Panc1 (cell line): ENCODE measurements at regions not wholly inside any gene's neighbourhood (a gene's known extent, or its start where the extent isn't known, plus 50 kb on each side); places are given as distances from the start of the nearest gene placed in this dataset.

Source experiments
- SIN3A ChIP-seq: IDR thresholded peaks from 2 replicates; pipeline ENCODE4 v1.6.1; 2012; ENCODE audit warnings: low read depth, mild to moderate bottlenecking, low read length, moderate library complexity, borderline replicate concordance; ENCODE audit not compliant: insufficient read depth
- TF ChIP-seq, protein P1 (sequence below): fragments of 450-650 bp; IDR thresholded peaks from 2 replicates; pipeline ENCODE4 v1.5.1; 2017; ENCODE audit warnings: mild to moderate bottlenecking
- TF ChIP-seq, protein P2 (sequence below), 2 experiments: IDR thresholded peaks; 2 replicates each; pipeline ENCODE4 v1.6.1; 2011 to 2012; ENCODE audit warnings: low read depth in 2 of 2, control low read depth in 1 of 2, low read length in 1 of 2, mild to moderate bottlenecking in 1 of 2, moderate library complexity in 1 of 2; ENCODE audit not compliant: insufficient read depth in 1 of 2

DNA sequence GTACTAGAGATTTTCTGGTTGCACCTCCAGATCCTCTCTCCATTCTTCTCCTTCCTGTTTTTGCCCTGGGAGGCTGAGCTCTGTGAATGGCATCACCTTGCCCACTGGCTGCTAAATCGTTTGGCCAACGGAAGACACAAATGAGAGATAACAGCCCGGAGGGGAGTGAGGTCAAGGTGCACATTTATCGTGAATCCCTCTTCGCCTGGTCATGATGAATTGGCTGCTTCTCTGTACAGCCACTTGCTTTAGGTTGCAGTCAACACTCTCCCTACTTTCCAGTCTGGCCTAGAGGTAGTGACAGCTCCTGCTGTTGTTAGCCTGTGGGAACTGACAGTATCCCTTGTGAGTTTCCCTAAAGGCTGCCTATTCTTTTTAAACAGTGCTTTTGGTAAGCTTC, 85.4 kb upstream of the CHCHD3 start:
- TF ChIP-seq, protein P1, sequence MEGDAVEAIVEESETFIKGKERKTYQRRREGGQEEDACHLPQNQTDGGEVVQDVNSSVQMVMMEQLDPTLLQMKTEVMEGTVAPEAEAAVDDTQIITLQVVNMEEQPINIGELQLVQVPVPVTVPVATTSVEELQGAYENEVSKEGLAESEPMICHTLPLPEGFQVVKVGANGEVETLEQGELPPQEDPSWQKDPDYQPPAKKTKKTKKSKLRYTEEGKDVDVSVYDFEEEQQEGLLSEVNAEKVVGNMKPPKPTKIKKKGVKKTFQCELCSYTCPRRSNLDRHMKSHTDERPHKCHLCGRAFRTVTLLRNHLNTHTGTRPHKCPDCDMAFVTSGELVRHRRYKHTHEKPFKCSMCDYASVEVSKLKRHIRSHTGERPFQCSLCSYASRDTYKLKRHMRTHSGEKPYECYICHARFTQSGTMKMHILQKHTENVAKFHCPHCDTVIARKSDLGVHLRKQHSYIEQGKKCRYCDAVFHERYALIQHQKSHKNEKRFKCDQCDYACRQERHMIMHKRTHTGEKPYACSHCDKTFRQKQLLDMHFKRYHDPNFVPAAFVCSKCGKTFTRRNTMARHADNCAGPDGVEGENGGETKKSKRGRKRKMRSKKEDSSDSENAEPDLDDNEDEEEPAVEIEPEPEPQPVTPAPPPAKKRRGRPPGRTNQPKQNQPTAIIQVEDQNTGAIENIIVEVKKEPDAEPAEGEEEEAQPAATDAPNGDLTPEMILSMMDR = no peak
- no peak for TF ChIP-seq SIN3A
- TF ChIP-seq, protein P2, sequence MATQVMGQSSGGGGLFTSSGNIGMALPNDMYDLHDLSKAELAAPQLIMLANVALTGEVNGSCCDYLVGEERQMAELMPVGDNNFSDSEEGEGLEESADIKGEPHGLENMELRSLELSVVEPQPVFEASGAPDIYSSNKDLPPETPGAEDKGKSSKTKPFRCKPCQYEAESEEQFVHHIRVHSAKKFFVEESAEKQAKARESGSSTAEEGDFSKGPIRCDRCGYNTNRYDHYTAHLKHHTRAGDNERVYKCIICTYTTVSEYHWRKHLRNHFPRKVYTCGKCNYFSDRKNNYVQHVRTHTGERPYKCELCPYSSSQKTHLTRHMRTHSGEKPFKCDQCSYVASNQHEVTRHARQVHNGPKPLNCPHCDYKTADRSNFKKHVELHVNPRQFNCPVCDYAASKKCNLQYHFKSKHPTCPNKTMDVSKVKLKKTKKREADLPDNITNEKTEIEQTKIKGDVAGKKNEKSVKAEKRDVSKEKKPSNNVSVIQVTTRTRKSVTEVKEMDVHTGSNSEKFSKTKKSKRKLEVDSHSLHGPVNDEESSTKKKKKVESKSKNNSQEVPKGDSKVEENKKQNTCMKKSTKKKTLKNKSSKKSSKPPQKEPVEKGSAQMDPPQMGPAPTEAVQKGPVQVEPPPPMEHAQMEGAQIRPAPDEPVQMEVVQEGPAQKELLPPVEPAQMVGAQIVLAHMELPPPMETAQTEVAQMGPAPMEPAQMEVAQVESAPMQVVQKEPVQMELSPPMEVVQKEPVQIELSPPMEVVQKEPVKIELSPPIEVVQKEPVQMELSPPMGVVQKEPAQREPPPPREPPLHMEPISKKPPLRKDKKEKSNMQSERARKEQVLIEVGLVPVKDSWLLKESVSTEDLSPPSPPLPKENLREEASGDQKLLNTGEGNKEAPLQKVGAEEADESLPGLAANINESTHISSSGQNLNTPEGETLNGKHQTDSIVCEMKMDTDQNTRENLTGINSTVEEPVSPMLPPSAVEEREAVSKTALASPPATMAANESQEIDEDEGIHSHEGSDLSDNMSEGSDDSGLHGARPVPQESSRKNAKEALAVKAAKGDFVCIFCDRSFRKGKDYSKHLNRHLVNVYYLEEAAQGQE (IDR thresholded peaks at IDR 0.05; ENCODE audit: insufficient read depth in 1 of 2, low read depth in 2 of 2, low read length in 1 of 2) = no peak
